ENCODE measurements at regions not wholly inside any gene's neighbourhood (a gene's known extent, or its start where the extent isn't known, plus 50 kb on each side); places are given as distances from the start of the nearest gene placed in this dataset.
"Not testable (repeated sequence)": the region's sequence is repeated elsewhere in the genome, so short reads cannot be mapped to it uniquely, and the experiment has no call there.

GRCh38 chr7:4391103-4391502 lies 291.0 kb upstream of the FOXK1 start:
- not testable (repeated sequence) for TF ChIP-seq TCF7L2 (IDR thresholded peaks at IDR 0.05; ENCODE audit: low read depth, low read length); CTCF (IDR thresholded peaks at IDR 0.05); POLR2AphosphoS5 (IDR thresholded peaks at IDR 0.05; ENCODE audit: low read depth, low read length)

Data from Panc1 (cell line).